Activated CD8-positive, alpha-beta memory T cell treated with anti-CD3 and anti-CD28 coated beads for 36 hours (primary cell): ENCODE measurements at regions not wholly inside any gene's neighbourhood (a gene's known extent, or its start where the extent isn't known, plus 50 kb on each side); places are given as distances from the start of the nearest gene placed in this dataset.
"Not testable (repeated sequence)": the region's sequence is repeated elsewhere in the genome, so short reads cannot be mapped to it uniquely, and the experiment has no call there.

Source experiments
- CTCF ChIA-PET: fragments of 350-600 bp; sonication (Branson Sonifier 250); formaldehyde crosslinking; loops from one replicate; lab custom pipeline; 2021; ENCODE audit warnings: antibody characterized with exemption; lab: Charles Lee
- POLR2A ChIA-PET: fragments of 350-600 bp; sonication (Branson Sonifier 250); formaldehyde crosslinking; loops from one replicate; lab custom pipeline; 2021; ENCODE audit warnings: antibody characterized with exemption; lab: Charles Lee

DNA sequence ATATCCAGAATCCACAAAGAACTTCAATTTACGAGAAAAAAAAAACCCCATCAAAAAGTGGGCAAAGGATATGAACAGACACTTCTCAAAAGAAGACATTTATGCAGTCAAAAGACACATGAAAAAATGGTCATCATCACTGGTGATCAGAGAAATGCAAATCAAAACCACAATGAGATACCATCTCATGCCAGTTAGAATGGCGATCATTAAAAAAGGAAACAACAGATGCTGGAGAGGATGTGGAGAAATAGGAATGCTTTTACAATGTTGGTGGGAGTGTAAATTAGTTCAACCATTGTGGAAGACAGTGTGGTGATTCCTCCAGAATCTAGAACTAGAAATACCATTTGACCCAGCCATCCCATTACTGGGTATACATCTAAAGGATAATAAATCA is 419.9 kb upstream of the DDI1 start:
- CTCF ChIA-PET, POLR2A ChIA-PET: not testable (repeated sequence)

DNA sequence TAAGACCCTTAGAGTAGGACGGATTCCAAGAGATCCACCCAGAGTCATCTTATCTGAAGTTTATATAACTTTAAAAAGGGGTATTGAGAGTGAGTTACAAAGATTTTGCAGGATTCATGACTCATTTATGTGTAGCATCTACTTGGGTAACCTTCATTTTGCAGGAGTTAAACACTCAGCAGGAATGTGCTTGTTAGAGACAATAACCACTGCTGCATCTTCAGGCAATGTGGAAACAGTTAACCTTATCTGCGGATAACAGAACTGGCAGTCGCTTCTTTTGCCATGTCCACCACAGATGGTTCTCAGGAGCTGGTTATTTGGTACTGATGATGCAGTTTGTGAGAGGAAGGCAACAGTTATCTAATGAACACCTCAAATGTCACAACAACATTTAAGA is 417.9 kb upstream of the DDI1 start:
- POLR2A ChIA-PET: no interaction called here
- CTCF ChIA-PET: no interaction called here

DNA sequence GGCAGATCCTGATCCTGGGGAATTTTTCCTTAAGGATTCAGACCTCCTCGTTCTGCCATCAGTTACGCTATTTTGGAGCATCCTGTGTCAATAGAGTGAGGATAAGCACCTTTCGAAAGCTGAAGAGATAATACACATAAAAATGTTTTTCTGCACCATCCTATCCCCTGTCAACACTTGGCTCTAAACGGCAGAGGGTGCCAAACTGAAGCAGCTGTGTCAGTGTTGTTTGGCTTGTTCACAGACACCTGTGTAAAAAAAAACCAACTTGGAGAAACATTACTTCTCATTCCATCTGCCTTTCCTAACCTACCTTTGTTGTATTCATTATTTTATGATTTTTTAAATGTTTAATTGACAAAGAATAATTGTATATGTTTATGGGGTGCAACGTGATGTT is 417.0 kb upstream of the DDI1 start:
- ChIA-PET POLR2A (no interaction called here), CTCF (no interaction called here)

DNA sequence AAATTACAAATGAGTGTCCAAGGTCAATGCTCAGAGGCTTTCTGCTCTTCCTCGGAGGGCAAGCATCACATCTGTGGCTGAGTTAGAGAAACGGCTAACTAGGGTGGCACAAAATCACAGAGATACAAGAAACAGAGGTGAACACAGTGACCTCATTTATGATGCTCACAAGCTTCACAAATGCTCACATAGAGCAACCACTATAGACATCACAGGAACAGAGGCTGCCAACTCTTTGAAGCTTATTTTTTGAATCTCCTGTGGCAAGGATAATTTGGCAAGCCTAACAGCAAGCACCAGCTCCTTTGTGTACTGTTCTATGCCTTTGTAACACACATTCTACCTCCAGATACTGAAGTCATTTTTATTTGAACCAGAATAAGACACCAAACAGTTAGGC is 416.5 kb upstream of the DDI1 start:
- POLR2A ChIA-PET: no interaction called here
- CTCF ChIA-PET: no interaction called here

DNA sequence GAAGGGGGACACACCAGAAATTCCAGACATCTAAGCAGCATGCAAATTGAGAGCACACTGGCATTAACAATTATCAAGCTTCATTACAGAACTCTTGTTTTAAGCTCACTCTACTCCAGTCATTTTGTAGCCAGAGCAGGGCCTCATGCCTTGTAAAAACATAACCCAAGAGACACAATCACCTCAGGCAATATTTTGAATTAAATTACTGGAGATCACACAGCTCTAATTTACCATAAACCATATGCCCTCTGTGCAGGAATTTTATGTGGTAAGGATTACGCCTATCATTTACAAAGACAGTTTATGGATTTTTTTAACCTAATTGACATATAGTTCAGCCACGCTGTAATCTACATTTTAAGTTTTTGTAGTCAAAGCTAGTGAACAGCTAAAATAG is 414.1 kb upstream of the DDI1 start:
- POLR2A ChIA-PET: no interaction called here
- CTCF ChIA-PET: no interaction called here

DNA sequence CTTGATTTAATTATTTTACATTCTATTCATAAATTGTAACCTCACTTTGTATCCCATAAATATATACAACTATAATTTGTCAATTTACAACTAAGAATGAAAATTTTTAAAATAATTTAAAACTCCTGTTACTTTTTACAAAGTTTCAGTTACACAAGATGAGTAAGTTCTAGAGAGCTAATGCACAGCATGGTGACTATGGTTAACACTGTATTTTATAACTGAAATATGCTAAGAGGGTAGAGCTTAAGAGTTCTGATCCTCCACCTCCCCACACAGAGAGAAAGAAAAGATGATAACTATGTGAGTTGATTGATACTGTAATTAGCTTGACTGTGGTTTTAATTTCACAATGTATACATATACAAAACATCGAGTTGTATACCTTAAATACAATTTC is 412.5 kb upstream of the DDI1 start:
- ChIA-PET CTCF (no interaction called here), POLR2A (no interaction called here)

DNA sequence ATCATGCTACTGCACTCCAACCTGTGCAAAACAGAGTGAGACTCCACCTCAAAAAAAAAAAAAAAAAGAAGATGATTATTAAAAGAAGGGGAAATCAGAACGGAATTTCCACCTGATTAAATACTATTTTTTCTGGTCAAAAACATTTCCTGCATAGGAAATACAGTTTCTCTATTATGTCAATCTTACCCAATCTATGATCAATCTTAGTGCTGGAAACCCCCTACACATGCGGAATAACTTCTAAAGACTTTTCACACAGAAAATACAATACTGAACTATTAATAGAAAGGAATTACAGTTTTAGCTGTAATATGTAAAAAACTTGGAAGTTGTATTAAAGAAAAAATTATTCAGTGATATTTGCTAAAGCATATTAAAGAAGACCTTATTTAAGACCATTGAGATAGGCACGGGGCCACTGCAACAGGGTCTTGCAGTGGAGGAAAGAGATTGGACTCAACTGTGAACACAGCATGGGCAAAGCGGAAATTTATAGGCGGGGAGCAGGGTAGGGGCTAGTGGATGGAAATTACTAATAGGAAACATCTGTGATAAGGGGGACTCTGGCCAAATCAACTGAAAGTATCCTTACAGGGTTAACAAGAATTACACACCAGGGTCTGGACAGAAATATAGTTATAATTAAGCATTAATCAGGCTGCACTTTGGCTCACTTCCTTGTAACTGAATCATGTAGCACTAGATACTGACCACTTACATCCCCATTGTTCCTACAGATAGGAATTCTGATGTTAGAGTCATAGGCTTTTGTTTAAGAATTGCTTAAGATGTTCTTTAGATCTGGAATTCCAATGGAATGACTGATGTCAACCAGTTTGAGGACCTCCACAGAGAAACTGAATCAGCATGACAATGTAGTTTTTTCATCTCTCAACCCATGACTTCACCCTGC is 411.5 kb upstream of the DDI1 start:
- ChIA-PET POLR2A (no interaction called here), CTCF (no interaction called here)

DNA sequence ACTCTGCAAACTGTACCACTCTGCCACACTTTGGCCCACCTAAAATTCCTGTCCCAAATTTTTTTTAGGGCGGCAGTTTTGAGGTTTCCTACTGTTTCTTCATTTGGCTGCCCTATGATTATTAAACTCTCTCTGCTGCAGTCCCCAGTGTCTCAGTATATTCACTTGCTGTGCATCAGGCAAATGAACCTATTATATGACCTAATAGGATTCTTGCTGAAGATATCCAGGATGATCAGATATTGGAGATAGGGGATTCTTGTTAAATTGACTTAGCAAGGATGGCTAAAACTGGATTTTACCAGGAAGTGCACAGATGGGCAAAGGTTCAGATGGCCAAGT is 410.8 kb upstream of the DDI1 start:
- POLR2A ChIA-PET: no interaction called here

DNA sequence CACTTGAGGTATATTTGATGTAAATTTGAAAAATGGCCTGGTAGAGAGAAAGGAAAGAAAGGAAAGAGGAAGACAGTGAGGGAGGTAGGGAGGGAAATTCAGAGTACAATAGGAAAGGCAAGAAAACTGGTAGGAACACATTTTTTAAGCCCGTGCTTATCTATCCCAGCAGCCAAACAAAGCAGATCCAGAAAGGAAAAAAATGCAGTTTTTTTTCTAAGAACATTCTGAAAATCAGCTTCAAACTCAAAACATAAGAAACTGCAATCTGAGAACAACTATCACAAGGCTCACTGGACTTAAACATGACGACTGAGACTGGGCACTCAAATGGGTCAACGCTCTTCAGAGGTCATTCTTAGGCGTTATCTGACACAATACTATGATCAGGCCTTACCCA is 408.3 kb upstream of the DDI1 start:
- ChIA-PET CTCF (no interaction called here), POLR2A (no interaction called here)

More for the DNA sequence above, 410.8 kb upstream of the DDI1 start:
- CTCF ChIA-PET: no interaction called here

DNA sequence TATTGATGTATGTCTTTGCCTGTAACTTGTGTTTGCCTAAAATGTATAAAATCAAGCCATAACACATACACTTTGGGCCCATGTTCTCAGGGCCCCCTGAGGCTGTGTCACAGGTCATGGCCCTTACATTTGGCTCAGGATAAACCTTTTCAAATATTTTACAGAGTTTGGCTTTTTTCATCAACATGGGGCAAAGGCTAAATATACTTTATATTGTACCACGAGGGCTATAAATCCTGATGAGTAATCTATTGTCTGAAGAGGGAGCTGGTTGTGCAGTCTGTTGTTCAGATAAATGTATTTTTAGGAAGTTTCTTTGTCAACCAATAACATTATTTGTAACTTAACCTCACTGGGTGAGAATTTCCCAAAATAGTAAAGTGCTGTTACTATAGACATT is 404.6 kb upstream of the DDI1 start:
- ChIA-PET CTCF (no interaction called here), POLR2A (no interaction called here)

DNA sequence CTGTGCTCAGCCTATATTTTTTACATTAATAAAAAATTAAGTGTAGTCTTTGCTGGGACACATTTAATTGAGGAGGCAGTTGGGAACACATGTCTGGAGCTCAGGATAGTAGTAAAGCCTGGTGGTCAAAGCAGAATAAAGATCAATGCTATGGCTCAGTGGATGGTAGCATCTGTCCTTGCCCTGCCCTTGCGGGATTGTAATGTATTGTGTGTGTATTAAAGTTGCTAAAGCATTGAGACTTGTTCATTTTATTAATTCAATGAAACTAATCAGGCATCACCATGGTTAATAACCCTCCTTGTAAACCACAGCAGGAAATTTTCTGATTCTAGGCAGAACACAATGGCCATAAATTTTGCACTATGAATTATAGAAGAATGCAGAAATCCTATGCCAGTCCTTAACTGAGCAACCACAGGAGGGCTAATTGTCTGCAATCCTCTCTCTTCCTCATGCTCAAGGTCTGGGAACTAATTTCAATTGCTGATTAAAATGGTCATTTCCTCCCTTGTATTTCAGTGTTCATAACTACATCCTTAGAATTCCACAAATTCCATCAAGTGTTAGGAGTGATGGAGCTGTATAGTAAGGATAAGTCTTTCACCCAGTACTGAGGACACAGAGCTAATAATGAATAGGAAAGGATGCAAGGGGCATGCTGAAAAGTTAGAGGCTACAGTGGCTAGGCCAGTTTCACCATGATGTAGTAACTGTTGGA is 403.2 kb upstream of the DDI1 start:
- POLR2A ChIA-PET: no interaction called here
- CTCF ChIA-PET: no interaction called here

DNA sequence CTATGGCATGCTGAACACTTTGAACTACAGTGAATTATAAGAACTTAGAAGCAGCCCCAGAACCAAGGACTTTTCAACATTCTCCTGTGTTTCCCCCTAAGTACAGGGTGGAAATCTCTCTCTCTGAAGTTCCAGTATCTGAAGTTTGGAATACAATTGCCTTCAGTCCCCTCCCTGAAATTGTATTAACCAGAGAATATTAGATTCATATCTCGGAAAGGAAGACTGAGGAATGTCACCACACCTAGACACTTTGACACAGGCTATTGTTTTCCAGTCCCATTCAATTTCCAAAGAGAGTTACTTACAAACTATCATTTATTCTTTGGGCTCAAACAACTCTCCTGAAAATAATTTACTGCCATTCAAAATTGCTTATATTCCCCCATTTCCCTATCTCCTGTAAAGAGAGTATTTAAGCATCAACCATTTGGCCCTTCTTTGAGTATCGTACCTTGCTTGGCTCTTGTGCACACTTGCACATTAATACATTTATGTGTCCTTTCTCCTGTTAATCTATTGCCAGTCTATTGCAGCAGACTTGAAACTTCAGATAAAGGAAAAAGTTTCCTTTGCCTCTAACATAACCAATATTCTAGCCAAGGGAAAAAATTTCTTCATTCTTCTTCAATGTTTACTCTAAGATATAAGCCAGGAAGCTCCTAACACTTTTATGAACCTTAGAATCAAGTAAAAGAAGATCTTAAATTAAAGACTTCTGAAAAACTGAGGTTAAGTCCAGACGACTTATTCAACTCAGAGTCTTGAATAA is 402.4 kb upstream of the DDI1 start:
- POLR2A ChIA-PET: no interaction called here
- CTCF ChIA-PET: no interaction called here

DNA sequence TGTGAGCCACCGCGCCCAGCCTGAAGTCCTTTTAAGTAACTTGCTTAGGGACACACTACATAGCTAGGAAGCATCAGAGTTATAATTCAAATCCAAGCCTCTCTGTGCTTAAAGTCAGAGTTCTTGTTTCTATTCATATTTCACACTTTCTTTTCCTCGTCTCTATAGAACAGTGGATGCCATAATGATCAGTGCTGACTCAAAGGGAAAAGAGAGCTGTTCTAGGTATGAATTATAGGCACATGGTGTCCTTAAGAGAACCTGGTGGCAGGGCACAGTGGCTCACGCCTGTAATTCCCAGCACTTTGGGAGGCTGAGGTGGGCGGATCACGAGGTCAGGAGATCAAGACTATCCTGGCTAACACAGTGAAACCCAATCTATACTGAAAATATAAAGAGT is 400.2 kb upstream of the DDI1 start:
- ChIA-PET POLR2A (no interaction called here), CTCF (no interaction called here)

DNA sequence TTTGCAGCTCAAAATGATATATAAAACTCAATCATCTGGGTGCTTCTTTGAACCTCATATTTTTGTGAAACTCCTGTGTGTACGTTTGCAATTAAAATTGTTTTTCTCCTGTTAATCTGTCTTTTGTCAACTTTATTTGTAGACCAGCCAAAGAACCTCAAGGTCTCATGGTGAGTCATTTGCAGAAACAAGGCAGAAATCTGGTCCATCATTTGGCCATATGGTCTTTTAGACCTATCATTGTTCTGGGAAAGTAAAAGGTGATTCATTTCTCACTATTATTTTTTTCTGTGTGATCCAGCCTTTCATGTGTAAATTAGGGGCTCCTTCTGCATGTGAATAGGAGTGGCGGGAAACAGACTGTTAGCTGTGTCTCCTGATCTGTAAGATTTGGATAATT is 399.1 kb upstream of the DDI1 start:
- ChIA-PET CTCF (no interaction called here), POLR2A (no interaction called here)

DNA sequence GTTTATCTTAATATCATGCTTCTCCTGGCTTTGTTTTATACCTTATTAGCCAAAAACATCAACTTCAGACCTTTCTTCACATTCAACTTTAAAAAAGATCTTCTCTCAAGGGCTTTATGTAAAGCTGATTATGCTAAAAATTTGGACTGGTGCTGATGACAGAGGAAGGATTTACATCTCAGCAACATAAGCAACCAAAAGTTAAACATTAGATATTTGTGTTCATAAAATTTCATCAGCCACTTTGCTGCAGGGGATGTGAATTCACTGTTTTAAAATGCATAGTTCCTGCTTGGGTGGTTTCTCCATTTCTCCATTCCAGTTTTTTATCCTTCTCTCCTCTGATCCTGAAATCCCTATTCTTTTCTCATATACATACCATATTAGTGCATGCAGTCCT is 398.6 kb upstream of the DDI1 start:
- POLR2A ChIA-PET: no interaction called here
- CTCF ChIA-PET: no interaction called here

DNA sequence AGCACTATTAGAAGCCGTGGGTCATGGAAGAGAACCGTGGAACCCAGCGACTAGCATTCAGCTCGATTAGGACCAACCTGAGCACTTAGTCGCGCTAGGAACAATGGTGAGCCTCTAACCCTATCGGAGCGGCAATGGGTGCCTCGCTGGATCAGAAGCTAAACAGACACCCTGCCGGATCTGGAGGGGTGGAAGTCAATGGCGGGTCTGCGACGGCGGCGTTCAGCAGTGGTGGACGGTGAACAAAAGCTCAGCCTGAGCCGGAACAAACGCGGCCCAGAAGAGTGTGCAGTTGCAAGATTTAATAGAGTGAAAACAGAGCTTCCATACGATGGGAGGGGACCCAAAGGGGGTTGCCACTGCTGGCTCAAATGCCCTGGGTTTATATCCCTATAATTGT is 391.8 kb upstream of the DDI1 start:
- ChIA-PET CTCF (no interaction called here), POLR2A (no interaction called here)

DNA sequence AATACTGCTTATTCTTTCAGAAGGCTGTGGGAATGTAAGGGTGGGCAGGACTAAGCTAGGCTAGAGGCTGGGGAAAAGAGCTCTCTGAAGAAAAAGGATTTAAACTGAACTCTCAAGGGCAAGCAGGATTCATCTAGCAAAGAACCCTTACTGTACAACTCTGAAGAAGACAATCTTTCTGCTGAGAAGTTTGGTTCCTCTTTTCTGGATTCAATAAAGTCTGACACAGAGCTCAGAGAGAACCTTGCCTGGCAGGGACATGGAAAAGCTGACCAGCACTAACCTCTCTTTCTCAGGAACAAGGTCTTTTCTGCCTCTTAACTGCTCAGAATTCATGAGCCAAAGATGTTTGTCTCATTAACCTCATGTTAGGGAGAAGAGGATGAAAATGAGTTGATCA is 388.4 kb upstream of the DDI1 start:
- POLR2A ChIA-PET: no interaction called here
- CTCF ChIA-PET: no interaction called here

DNA sequence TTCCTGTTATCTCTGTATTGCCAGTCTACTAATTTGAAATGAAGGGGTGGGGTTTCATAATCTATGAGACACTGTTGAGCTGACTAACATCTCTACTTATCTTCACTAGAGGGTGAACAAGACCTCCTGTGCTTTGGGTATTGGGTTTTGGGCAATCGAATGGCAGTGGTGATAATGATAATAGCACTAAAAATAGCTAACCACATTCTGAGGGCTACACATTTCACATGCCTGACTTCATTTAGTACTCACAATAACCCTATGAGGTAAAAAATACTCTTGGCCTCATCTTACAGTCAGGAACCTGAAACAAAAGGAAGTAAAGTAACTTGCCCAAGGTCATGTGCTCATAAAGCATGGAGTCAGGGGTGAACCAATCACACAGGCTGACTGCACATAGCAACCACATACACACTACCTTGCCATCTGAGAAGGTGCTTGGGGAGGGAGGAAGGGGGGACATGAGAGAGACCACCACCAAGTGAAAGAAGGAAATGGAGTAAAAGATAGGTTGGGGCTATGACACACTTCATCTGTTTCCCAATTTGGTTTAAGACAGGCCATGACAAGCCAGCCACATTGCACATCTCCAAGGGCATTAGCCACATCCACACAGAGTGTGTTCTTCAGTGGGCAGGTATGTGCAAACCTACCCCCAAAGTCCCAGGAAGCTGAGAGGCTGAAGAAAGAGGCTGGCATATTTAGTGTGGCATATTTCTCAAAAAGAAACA is 387.6 kb upstream of the DDI1 start:
- CTCF ChIA-PET: no interaction called here
- POLR2A ChIA-PET: no interaction called here

DNA sequence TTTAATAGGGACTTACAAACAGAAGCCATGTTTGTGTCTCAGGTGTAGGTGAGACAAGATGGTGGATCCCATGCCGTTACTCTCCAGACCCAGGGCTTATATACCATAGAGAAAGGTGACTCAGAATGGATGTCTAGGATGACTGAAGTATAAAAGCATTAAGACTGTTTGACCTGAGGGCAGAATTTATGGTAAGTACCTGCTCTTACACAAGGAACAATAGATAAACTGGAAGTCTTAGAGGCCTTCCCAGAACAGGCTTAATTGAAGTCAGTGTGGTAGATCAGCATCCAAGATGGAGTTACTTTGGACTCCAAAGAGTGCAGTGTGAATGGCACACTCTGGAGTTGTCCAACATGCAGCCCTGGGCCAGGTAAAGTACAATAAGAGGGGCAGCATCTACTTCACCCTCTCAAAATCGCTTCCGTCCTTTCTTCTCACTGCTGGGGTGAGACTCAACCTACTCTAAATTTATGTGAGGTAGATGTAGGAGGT is 387.0 kb upstream of the DDI1 start:
- ChIA-PET POLR2A (no interaction called here), CTCF (no interaction called here)

DNA sequence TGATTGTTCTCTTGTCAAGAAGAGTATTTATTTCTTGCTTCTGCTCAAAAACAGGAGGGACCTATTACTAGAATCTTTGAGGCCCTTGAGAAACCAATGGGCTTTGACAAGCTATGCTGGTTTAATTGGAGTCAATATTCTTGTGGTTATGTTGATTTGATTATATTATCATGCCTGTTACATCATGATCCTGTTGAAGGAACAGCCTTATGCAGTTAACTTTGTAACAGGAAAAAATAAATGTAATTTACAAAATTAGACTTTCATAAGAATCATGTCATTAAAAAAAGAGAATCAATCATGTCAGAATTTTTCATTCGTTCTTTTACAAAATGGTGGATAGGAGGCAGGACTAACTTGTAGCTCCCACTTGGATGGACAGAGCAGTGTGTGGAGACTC is 386.1 kb upstream of the DDI1 start:
- POLR2A ChIA-PET: no interaction called here
- CTCF ChIA-PET: no interaction called here
